Fibroblast of pulmonary artery (primary cell): ENCODE measurements at regions not wholly inside any gene's neighbourhood (a gene's known extent, or its start where the extent isn't known, plus 50 kb on each side); places are given as distances from the start of the nearest gene placed in this dataset.

ENCODE experiments used
- DNase-seq: peaks from one replicate; pipeline ENCODE4 v3.0.0-alpha.2; 2010; ENCODE audit warnings: low read depth
- H3K4me3 ChIP-seq: replicated peaks from 2 replicates; pipeline ENCODE4 v1.5.1; 2011; ENCODE audit warnings: low read depth, mild to moderate bottlenecking, control low read depth, low read length, moderate library complexity
- TF ChIP-seq, protein P1 (sequence below): IDR thresholded peaks from 2 replicates; pipeline ENCODE4 v1.5.1; 2011; ENCODE audit warnings: mild to moderate bottlenecking, control low read depth, low read length, inconsistent platforms; ENCODE audit errors: missing control alignments

DNA sequence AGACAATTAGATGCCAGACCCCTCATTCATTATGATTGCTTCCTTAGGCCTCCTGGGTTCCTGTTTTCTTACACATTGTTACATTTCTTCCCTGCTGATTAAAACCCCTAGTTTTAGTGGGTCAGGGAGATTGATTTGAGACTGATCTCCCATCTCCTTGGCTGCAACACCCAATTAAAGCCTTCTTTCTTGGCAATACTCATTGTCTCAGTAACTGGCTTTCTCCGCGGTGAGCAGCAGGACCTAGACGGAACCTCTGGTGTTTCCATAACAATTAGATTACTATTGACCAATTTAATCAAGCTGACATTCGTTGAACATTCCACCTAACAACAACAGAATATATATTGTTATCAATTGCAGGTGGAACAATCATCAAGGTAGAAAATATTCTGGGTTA is 1676.4 kb upstream of the SLC39A10 start:
- TF ChIP-seq, protein P1, sequence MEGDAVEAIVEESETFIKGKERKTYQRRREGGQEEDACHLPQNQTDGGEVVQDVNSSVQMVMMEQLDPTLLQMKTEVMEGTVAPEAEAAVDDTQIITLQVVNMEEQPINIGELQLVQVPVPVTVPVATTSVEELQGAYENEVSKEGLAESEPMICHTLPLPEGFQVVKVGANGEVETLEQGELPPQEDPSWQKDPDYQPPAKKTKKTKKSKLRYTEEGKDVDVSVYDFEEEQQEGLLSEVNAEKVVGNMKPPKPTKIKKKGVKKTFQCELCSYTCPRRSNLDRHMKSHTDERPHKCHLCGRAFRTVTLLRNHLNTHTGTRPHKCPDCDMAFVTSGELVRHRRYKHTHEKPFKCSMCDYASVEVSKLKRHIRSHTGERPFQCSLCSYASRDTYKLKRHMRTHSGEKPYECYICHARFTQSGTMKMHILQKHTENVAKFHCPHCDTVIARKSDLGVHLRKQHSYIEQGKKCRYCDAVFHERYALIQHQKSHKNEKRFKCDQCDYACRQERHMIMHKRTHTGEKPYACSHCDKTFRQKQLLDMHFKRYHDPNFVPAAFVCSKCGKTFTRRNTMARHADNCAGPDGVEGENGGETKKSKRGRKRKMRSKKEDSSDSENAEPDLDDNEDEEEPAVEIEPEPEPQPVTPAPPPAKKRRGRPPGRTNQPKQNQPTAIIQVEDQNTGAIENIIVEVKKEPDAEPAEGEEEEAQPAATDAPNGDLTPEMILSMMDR, result no peak
- DNase-seq, result no peak

DNA sequence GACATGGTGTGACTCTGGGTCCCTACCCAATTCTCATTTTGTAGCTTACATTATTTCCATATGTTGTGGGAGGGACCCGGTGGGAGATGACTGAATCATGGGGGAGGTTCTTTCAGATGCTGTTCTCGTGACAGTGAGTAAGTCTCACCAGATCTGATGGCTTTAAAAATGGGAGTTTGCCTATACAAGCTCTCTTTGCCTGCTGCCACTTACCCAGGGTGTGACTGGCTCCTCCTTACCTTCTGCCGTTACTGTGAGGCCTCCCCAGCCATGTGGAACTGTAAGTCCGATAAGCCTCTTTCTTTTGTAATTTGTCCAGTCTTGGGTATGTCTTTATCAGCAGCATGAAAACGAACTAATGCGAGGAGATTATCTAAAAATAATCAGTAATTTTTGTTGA is 1683.2 kb upstream of the SLC39A10 start:
- no peak for DNase-seq
- H3K4me3 ChIP-seq, result no peak overlapping the region
- TF ChIP-seq, protein P1, result no peak

More for the DNA sequence above, 1676.4 kb upstream of the SLC39A10 start:
- no peak overlapping the region for H3K4me3 ChIP-seq

DNA sequence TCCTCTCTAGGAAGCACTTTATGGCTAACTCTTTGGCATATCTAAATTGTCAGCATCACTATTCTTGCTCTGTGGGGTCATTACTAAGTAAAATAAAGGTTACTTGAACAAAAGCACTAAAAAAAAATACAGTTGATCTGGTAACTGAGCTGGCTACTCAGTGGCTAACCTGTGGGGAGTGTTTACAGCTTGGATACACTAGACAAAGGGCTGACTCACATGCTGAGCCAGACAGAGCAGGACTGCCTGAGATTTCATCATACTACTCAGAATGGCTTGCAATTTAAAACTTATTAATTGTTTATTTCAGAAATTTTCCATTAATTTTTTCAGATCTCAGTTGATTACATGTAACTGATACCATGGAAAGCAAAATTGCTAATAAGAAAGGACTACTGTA is 1690.4 kb upstream of the SLC39A10 start:
- TF ChIP-seq, protein P1, result no peak
- DNase-seq, result peak; percentile 87
- no peak overlapping the region for H3K4me3 ChIP-seq

DNA sequence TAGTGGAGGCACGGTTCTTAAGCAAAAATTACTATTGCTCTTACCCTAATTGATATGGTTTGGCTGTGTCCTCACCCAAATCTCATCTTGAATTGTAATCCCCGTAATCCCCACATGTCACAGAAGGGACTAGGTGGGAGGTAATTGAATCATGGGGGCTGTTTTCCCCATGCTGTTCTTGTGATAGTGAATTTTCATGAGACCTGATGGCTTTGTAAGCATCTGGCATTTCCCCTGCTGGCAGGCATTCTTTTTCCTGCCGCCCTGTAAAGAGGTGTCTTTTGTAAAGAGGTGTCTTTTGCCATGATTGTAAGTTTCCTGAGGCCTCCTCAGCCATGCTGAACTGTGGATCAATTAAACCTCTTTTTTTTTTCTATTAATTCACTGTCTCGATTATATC is 1691.8 kb upstream of the SLC39A10 start:
- H3K4me3 ChIP-seq, result no peak overlapping the region
- TF ChIP-seq, protein P1, result no peak
- DNase-seq, result no peak

DNA sequence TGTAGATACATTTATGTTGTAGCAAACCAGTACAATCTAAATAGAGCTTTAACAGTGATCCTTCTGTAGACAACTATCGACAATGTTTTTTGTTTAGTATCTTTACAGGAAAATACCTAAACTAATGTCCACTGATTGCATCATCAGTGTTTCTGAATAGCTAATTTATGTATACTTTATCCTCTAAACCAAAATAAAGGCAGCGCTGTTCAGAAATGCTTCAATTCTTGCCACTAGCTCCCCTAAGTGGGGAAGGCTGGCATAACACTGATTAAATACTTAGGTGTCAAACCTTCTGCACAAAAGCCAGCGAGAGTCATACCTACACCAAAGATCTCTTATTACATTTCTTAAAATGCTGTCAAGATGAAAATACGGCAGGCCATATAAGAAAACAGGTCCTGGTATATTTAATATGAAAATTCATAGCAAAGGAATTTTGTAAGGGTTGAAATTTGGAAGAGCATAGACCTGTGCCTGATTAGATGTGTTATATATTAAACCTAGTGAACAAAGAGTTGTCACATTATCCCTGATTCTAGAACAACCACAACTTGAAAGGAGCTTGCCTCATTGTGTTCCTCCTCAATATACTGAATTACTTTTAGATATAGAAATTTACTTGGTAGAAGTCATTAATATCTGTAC is 1693.4 kb upstream of the SLC39A10 start:
- TF ChIP-seq, protein P1, result peak; percentile 79
- H3K4me3 ChIP-seq, result no peak overlapping the region
- peak; percentile 81 for DNase-seq

DNA sequence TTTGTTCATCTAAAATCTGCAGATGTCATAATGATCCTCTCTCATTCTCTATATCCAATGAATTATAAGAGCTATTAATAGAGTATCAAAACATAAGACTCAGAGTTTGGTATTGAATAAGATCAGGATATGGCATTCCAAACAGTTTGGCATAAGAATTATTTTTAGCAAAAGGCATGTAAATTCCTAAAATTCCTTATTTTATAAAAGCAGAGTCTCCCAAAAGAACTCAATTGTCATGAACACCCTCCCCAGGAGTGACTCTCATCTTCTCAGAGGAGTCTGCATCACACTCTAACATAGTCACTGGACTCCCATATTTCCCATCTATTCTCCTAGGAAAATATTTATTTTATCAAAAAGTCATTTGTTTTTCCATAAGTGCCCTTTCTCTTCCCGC is 1710.2 kb upstream of the SLC39A10 start:
- H3K4me3 ChIP-seq, result no peak overlapping the region
- TF ChIP-seq, protein P1, result no peak
- DNase-seq, result no peak

DNA sequence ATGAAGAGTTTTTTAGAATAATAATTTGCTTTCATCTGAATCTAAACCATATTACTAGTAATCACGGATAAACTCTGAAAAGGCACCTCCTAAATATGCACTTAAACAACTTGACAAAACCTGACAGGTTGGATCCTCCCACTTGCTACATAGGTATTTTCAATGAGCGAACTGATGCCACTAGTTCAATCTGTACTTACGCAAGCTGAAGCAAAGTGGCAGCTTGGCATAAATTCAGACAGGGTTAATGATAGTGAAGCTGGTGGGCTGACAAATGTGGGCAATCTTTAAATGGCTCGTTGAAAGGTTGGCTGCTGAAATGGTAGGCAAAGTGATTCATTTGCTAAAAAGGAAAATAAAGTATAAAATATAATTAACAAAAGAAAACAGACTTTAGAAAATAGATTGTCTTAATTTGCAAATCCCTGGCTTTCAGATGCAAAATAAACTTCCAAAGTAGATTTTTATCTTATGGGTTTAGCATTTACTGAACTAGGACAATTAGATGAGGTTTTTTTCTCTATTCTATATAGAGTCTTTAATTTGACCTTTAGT is 1713.5 kb upstream of the SLC39A10 start:
- H3K4me3 ChIP-seq, result no peak overlapping the region
- no peak for DNase-seq
- TF ChIP-seq, protein P1, result no peak
